NOMO-1 (cell line): ENCODE measurements at regions not wholly inside any gene's neighbourhood (a gene's known extent, or its start where the extent isn't known, plus 50 kb on each side); places are given as distances from the start of the nearest gene placed in this dataset.

Source experiments
- DNase-seq, 2 experiments: peaks; one replicate each; lab custom pipeline; 2025; ENCODE audit not compliant: unreplicated experiment in 2 of 2; lab: John Stamatoyannopoulos, UW

DNA sequence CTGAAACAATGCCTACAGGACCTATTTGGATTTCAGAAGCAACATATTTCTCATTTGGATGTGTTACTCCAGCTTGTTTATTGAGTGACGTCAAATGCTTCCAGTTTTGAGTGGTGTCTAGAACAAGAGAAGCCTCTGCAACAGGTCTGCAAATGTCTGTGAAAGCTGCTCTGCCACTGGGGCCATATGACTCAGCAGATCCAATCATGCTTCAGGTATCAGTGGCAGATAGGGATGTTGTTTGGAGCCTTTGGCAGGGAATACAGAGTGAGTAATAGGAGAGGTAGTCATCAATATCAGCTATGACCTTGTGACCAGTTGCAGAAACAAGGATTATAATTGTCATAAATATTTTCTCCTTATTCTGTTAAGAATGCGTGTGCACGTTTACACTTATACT is 141.1 kb upstream of the ZXDA start:
- DNase-seq, result no peak

DNA sequence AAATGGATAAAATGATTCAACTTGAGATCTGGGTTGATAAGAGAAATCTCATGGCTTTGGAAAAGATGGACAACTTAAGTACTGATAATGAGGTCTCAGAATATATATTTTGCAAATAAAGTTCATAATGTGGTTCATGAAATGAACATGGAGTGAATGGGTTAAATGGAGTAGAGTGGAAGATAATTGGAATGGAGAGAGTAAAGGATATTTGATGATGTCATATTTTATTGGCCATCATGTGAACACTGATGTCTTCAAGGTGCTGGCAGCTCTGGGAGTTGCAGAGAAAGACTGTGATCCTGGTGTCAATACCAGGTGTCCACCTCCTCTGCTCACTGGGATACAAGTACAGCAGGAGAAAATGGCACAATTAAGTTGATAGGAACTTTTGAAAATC is 133.9 kb upstream of the ZXDA start:
- DNase-seq, result no peak

DNA sequence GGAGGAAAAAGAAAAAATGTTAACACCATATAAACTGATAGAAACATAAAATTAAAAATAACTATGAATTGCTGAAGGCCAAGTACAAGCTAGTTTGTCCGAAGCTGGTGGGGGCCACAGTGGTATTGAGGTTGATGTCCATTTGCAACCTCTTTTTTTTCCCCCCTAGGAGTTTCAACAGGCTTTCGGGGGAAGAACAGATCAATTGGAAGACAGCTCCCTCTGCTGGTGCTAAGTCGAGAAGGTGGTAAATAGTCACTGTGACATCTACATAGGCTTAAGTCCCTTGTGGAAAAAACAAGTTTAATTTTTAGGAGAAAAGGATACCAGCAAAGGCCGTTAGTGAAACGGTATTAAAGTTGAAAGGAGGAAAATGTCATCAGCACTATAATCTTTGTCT is 115.7 kb upstream of the ZXDA start:
- peak; percentile 2 to 29 for DNase-seq

DNA sequence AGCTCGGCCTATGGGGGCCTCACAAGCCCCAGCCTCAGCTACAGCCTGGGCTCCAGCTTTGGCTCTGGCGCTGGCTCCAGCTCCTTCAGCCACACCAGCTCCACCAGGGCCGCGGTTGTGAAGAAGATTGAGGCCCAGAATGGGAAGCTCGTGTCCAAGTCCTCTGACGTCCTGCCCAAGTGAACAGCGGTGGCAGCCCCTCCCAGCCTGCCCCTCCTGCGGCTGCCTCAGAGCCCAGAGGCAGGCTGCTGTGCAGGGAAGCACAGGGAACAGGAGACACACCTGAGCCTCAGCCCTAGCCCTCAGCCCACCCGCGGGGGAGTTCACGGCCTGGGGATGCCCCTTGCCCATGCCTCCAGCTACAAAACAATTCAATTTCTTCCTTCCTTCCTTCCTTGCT is 75.7 kb upstream of the ZXDA start:
- DNase-seq, result no peak

DNA sequence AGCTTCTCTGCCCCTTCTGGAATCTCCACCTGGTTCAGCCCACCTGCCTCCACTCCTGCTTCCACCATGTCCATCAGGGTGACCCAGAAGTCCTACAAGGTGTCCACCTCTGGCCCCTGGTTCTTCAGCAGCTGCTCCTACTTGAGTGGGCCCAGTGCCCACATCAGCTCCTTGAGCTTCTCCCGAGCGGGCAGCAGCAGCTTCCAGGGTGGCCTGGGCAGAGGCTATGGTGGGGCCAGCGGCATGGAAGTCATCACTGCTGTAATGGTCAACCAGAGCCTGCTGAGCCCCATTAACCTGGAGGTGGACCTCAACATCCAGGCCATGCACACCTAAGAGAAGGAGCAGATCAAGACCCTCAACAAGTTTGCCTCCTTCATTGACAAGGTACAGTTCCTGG is 74.4 kb upstream of the ZXDA start:
- DNase-seq, result no peak

DNA sequence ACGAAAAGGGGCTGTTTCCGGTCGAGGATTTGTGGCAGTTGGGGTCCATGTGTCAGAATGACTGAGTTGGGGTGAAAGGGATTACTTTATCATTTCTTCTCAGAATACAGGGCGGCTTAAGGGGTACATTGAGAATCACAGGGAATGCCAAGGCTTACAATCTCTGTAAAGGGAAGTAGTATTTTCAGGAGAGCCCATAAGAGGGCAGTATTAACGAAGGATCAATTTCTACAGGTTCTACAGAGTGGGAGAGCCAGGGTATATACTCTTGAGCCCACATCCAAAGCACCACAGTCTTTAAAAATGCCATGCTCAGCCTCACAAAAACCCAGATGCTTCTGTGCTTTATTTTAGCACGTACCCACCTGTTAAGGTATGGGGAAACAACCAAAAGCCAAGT is 67.7 kb upstream of the ZXDA start:
- DNase-seq, result no peak

DNA sequence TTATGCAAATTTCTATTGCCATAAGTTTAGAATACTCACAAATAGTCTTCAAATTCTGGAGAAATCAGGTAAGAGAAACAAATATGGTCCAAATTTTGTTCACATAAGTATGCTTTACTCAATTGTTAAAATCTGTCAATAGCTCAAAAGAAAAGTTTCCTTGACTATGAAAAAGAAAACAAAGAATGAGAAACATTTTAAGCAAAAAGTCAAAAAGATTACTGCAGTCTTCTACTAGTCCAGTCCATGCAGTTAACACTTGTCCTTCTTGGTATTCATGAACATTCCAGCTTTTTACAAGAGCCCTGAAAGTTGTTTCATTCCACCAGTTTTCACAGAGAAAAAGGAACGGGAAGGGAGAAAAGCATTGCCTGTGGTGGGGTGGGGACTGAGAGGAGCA is 54.7 kb upstream of the ZXDA start:
- DNase-seq, result no peak
